ENCODE measurements at regions not wholly inside any gene's neighbourhood (a gene's known extent, or its start where the extent isn't known, plus 50 kb on each side); places are given as distances from the start of the nearest gene placed in this dataset.

DNA sequence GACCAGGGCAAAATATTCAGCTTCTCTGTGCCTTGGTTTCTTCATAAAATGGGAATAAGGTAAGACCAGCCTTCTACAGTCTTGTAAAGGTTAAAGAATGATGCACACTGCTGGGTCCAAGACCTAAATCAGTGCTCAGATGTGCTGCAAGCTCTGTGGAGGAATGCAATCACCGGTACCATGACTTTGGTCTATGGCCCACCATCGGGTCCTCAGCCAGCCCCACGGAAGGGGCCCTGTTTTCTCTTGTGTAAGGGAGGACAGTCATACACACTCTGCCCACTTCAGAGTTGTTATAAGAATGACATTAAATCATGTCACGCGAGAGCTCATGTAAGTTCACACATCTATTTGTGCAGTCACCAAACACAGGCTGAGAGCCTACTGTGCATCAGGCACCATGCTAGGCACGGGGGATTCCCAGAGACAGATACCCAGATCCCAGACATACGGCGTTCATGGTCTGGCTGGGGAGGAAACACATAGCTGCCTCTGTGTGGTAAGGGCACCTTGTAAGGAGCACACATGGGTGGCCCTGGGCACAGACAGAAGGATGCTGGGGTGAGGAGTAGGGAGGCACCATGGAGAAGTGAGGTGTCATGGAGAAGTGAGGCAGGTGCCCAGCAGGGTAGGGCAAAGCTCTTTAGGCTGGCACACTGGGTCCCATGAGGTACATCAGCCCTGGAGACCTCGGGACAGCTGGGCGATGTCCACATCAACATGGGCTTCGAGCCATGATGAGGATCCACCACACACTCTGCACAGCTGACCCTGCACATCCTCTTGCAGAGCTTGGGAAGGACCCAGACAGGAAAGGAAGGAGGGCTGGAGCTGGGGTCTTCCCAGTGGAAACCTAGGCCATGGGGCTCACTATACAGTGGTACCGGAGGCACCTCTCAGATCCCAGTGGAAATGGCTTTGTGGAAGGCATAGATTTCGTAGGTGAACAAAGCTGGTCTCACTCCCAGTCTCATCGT, 190.4 kb upstream of the DIO3 start:
- DNase-seq (ENCODE audit: low read depth): no peak

DNA sequence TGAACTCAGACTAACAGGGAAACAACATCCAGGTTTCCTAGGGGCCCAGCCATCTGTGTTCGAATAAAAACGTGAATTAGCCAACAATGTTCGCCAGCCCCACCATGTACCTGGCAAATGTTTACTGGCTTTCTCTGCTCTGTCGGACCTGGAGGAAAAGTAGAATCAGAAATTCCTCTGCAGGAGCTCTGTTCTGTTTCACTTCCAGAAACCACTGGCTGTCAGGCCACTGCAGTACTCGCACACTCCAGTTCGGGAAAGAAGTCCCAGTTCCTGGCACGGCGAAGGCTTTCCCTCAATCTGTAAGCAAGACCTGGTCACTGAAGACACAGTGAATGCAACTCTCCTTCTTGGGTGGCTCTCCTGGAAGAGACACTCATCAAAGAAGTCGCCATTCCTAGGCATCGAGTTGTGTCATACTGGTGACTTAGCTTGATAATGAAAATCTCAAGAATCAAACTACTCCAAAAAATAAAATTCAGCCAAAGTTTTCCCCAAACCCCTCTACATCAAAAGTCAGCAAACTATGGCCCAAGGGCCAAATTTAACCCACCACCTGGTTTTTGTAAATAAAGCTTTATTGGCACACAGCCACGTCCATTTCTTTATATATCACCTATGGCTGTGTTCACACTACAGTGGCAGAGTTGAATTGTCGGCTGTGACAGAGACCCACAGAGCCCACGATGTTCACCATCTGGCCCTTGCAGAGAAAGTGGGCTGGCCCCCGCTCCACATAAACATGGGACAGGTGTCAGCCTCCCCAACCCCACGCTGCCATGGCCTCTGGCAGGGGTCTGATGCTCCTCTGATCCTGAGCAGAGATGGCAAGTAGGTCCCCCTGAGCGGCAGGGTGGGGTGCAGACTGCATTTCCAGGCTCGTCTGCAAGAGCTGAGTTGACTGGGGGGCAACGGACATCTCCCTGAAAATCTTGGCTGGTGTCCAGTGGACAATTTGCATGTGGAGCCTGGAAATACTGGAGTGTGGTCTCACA, 189.2 kb upstream of the DIO3 start:
- DNase-seq (ENCODE audit: low read depth): no peak

DNA sequence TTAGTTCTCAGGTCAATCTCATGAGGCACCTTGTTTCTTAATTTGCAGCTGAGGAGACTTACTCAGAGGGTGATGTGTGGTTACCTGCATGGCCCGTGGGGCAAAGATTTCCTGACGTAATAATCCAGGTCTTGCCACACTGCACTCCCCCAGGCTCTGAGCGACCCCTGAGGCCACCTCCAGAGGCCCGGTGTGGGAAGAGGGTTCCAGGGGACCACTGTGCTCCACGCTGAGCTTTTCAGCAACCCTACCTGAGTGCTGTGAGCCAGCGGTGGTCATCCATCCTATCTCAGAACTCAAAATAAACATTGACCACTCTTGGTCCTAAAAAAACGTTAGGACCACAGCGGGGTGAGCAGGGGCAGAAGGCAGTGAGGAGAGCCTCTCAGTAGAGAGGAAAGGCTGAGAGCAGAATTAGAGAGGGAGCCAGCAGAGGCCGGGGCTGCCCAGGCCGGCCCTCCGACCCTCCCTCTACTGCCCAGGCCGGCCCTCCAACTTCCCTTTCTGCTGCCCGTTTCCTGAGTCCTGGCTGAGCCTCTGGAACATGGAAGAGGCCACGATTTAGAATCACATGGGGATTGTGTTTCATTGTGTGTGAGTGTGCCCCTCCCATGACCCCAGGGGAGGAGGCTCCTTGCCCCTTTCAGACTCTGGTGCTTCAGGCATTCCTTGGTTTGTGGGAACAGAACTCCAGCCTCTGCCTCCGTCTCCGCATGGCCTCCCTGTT, 188.2 kb upstream of the DIO3 start:
- DNase-seq (ENCODE audit: low read depth): no peak

DNA sequence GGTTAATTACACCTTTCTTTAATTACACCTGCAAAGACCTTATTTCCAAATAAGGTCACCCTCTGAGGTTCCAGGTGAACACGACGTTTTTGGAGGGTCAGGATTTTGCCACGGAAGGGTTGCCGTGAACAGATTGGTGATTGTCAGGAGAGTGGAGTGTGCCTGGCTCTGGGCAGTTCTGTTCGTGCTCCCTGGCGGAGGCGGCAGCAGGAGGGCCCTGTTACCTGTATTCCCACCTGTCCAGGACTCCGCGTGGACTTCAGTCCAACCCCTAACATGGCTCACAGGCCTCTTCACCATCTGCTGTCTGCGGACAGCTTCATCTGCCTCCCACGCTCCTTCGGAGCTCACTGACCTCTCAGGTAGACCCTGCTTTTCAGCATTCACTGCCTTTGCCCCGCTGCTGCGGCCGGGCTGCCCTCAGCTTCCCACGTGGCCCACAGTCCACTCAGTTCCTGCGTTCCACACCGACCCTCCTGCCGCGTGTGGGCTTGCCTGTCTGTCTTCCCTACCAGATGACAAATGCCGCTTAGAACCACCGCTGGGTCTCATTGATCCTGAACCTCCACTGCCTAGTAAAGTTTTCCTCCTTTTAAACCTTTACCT, 187.5 kb upstream of the DIO3 start:
- no peak for DNase-seq (ENCODE audit: low read depth)

DNA sequence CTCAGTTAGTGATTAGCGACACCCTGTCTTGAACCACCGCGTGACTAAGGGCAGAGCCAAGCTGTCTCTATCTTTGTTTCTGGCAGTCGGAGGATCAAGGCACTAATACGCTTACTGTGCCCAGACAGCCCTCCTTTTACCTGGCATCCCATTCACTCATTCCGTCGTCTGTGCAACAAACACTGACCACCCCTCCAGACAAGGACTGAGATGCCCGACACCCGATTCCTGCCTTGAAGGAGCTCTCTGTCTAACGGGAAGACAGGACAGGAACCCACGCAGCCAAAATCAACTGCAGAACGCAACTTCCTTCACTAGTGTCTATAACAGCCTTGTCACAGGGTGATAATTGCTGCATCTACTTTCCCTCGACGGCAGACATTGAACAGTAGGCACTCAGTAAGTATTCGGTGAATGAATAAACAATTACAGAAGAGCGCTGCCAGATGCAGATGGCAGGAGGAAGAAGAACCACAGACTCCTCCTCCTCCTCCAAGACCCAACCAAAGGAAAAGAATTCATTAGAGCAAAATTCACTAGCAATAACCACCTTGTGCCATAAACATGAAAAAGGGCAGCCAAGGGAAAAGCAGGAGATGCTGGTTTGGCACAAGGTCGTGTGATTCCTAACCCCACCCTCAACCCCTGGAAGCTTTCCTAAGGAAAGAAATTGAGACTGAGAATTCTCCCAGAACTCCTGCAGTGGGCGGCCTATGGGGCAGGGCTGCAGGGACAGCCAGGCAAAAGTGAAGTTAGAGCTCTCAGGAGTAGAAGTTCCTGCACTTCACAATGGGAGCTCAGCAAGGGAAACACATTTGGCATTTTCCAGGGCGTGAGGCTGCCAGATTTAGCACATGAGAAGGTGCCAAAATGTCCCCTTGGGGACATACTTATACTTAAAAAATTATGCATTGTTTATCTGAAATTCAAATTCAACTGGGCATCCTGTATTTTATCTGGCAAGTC, 186.6 kb upstream of the DIO3 start:
- no peak for DNase-seq (ENCODE audit: low read depth)

DNA sequence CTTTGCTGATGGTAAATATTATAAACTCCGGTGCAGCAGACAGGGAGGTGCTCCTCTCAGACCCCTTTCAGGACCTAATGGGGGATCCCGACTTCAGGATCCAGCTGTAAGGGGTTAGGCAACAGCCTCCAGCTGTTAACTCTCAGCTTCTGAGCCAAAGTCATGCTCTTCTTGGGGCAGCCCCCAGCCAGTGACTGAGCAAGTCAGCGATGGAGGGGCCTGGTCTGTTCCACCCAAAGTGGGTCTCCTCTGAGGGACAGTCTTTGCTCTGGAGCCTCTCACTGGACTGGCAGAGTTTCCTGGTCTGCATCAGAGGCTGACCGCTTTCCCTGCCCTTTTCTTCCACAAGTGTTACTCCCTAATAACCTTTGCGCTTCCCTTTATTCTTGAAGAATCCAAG, 184.2 kb upstream of the DIO3 start:
- DNase-seq (ENCODE audit: low read depth): no peak

DNA sequence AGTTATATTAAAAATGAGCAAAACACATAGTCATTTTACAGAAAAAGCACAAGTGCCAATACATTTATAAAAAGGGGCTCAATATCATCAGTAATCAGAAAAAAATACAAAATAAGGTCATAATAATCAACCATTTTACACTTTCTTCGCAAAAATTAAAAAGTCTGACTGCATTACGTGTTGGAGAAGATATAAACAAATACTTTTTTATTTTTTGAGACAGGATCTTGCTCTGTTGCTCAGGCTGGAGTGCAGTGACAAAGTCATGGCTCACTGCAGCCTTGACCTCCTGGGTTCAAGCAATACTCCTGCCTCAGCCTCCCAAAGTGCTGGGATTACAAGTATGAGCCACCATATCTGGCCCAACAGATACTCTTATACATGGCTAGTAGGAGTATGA, 181.5 kb upstream of the DIO3 start:
- DNase-seq (ENCODE audit: low read depth): no peak

DNA sequence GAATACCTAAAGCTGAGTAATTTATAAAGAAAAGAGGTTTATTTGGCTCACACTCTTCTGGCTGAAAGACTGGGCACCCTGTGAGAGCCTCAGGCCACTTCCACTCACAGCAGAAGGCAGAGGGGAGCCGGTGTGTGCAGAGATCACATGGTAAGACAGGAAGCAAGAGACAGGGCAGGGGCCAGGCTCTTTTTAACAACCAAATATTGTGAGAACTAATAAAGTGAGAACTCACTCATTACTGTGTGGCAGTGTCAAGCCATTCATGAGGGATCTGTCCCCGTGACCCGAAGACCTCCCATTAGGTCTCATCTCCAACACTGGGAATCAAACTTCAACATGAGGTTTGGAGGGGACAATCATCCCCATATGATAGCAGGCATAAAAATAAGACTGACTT, 180.8 kb upstream of the DIO3 start:
- DNase-seq (ENCODE audit: low read depth): no peak

DNA sequence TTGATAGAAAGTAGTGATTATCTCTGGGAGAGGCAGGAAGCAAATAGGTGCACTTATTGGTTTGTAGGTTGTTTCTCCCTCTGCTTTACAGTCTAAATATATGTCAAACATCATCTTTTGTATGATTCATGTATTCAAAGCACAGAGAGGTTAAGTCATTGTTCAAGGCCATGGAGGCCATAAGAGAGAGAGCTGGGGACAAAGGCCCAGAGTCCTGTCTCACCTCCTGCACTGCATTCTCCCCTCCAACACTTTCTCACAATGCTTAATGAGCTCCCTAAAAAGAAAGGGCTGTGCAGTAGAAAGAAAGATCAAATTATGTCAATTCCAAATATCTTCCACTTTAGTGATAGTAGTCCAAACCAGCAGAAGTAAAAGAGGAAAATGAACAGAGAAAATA, 180.4 kb upstream of the DIO3 start:
- DNase-seq (ENCODE audit: low read depth): no peak

DNA sequence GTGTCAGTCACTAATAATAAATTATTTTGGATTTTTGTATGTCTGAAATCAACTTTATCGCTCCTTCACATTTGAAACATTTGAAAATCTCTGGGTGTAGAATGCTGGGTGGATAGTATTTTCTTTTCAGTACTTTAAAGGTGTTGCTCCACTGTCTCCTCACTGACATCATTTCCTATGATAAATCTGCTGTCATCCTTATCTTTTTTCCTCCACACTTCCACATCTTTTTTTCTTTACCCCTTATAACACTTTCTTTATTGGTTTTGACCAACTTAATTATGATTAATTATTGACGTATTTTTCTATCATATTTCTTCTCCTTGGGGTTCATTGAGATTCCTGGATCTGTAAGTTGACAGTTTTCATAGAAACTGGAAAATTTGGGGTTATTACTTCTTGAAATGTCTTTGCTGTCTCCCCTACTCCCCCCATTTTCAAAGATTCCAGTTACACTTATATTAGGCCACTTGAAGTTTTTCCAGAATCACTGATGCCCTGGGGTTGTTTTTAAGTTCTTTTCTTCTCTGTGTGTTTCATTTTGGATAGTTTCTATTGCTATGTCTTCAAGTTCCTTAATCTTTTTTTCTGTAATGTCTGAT, 177.5 kb upstream of the DIO3 start:
- no peak for DNase-seq (ENCODE audit: low read depth)

DNA sequence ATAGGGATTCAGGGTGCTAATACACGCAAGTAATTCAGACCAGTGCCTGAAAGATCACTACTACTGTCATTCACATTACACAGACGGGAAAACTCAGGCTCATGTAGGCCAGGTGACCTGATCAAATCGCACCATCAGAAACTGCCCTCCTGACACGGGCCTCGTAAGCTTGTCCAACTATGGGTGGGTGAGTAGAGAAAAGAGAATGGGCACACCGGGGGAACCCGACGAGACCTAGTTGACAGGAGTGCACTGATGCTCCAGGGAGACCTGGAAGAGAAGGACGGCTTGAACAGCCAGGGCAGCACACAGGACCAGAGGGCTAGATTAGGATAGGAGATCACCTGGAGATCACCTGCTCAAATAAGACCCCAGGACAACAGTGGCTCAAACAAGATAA, 166.9 kb upstream of the DIO3 start:
- DNase-seq (ENCODE audit: low read depth): no peak

DNA sequence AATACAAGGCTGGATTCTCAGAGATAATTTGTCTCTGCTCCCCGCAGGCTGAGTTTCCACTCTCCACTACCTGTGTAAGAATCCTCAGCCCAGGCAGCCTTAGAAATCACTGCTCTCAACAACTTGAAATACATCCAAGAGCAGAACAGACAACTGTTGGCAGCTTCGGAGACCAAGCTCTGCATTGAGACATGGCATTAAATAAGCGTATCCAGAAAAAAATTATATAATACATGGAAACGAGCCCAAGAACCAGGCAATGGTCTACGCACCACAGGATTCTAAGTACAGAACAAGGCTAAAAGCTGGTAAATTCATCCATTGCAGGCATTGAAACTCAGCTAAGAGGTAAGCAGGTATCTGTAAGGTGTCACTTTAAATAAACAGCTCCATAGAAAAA, 165.5 kb upstream of the DIO3 start:
- no peak for DNase-seq (ENCODE audit: low read depth)

DNA sequence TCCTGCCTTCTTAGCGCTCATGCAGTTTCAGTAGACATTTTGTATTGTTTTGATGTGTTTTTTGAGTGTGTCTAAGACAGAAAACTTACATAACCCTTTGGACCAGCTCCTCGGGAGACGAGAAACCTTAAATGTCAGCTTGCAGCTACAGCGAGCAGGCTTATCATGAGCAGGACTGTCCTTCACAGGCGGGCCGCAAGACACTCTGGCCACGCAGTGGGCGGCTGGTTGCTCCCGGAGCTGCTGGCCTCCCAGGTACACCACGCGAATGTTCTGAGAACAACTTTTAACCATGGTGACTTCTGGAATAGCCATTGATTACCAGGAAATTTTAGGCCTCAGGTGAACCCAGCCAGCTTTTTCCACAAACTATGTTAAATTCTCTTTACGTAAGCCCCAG, 164.1 kb upstream of the DIO3 start:
- DNase-seq (ENCODE audit: low read depth): no peak

DNA sequence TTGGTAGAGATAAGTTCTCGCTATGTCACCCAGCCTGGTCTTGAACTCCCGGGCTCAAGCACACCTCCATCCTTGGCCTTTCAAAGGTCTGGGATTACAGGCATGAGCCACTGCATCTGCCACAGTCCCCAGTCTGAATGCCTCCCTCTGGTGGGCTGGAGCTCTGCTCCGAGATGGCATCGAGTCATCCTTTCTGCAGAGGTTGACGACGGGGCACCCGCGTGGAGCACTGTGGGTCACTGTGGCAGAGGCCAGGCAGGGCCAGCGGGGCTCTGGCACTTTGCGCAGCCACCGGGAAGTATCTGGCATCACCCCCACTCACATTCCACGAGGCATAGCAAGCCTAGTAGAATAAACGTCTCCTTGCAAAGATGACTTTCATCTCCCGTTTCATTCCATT, 163.3 kb upstream of the DIO3 start:
- no peak for DNase-seq (ENCODE audit: low read depth)

DNA sequence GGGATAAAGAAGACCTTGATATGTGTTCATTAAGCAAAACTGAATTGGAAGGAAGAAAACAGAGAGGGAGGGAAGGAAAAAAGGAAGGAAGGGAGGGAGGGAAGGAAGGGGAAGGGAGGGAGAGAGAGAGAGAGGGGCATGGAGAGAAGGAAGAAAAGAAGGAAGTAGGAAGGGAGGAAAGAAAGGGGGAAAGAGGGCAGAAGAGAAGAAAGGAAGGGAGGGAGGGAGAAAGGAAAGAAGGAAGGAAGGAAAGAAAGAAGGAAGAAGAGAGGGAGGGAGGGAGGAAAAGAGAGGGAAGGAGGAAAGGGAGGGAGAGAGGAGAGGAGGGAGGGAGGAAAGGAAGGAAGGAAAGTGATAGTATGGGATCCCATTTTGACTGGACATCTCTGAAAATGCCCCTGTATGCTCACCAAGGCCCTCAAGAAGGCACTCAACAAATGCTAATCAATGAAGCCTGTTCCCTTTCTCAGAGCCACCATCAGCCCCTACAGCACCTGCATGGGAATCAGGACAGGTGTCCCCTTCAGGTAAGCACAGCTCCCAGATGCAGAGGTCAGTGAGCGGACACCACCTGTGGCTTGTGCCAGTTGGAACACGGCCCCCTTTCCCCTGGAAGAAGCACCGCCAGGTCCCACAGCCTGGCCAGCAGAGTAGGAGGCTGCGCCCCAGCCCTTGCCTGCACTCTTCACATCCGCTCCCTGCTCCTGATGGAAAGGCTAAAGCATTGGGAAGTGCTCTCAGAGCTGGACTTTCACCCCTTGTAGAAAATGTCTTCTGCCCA, 161.4 kb upstream of the DIO3 start:
- DNase-seq (ENCODE audit: low read depth): no peak

DNA sequence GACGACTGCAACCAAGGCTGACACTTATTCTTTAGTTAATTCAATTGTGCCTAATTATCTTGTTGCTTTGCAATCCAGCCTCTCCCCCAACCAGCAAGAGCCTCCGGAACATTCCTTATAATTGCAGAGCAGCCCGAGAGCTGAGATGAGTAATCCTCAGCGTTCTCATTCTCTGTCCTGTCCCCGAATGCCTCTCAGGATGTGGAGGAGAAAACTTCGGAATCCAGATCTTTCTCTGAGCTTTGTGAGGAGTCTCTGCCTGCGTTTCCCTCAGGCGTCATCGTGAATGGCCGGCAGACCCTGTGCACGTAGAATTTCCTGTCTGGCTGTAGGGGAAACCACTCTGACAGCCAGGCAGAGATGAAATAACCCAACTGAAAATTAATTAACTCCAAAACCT, 160.5 kb upstream of the DIO3 start:
- DNase-seq (ENCODE audit: low read depth): no peak

DNA sequence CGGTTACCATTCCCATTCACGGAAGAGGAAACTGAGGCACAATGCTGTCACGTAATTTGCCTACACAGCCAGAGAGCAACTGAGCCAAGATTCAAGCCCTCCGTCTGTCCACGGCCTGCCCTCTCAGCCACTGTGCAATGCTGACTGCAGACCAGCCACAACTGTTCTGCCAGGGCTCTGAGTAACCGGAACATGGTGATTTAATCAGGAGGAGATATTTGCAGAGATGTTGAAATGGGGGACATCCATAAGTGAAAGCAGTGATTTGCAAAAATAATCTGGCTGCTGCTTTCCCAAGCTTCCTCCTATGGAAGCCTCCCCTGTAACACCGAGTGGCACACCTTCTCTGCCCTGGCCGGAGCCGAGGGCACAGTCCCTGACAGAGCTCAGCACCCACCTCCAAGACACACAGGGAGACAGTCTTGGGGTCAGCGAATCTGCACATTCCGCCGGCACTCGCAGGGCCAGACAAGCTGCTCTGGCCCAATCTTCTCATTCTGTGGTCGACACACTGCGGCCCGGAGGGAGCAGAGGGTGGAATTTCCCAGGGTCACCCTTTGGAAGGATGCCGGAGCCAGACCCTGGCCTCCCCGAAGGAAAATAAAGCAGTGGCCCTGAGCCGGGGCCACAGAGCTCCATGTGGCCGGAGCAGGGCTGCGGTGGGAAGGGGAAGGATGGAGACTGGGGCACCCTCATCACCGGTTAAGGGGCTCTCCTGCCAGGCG, 158.2 kb upstream of the DIO3 start:
- no peak for DNase-seq (ENCODE audit: low read depth)

DNA sequence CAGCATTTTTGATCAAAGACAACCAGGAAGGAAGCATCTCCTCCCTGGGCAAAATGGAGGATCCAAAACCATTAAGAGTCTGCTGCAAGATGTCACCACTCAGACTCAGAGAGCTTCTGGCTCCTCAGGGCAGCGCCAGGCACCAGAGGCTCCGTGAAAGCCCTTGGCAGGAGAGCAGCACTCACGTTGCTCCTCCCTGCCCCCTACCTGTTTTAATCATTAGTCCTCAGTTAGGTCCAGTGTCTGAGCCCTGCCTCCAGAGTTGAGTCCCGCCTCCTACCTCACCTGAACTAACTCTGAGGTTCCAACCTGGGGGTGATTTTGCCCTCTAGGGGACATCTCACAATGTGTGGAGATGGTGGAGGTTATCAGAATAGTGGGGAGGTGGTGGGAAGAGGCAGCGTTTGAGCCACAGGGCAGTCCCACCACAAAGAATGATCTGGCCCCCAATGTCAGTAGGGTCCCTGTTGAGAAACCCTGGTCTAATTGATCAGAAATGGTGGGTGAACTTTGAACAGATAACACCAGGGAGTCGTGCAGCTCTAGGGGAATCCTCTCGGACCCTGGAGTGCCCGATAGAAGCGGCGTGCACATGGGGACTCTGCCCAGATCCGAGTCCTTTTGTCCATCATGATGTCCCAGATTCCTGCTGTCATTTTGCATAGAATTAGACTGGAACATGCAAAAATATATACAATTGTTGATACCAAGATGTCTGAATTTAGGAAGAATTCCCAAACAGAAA, 156.7 kb upstream of the DIO3 start:
- no peak for DNase-seq (ENCODE audit: low read depth)

All from stimulated activated CD8-positive, alpha-beta memory T cell treated with anti-CD3 and anti-CD28 coated beads, Interleukin-12 subunit alpha, Interleukin-12 subunit beta, amount 100 ng/mL, for 4 hours (primary cell).